Brain microvascular endothelial cell (primary cell): ENCODE measurements at regions not wholly inside any gene's neighbourhood (a gene's known extent, or its start where the extent isn't known, plus 50 kb on each side); places are given as distances from the start of the nearest gene placed in this dataset.

Experiments
- DNase-seq: peaks from one replicate; pipeline ENCODE4 v3.0.0-alpha.2; 2020
- H3K27ac ChIP-seq: fragments of 250-450 bp; sonication (Bioruptor Pico); 2 replicates; pipeline ENCODE4 v1.5.1; 2020; ENCODE audit warnings: mild to moderate bottlenecking, moderate library complexity
- H3K27me3 ChIP-seq: fragments of 250-450 bp; sonication (Bioruptor Pico); replicated peaks from 2 replicates; pipeline ENCODE4 v1.5.1; 2020; ENCODE audit warnings: mild to moderate bottlenecking
- H3K36me3 ChIP-seq: fragments of 250-450 bp; sonication (Bioruptor Pico); replicated peaks from 2 replicates; pipeline ENCODE4 v1.5.1; 2020; ENCODE audit warnings: mild to moderate bottlenecking
- H3K4me3 ChIP-seq: 2 replicates; pipeline ENCODE4 v1.5.1; 2011; ENCODE audit warnings: low read depth, mild to moderate bottlenecking, control low read depth, low read length, moderate library complexity
- CTCF ChIP-seq: IDR thresholded peaks from 2 replicates; pipeline ENCODE4 v1.5.1; 2011; ENCODE audit warnings: low read depth, mild to moderate bottlenecking, moderate library complexity, low read length, control low read depth, inconsistent platforms; ENCODE audit errors: missing control alignments
- in situ Hi-C: cut with HindIII; loops from 2 replicates; pipeline ENCODE4 v1.10.0; 2017; ENCODE audit warnings: low sequenced_read_pairs, low pct_ligation_motif_present

- Histone ChIP-seq H3K27me3 (no peaks in the 10 kb centered on the region), H3K36me3 (no peaks in the 10 kb centered on the region), H3K27ac (no peak overlapping the region), H3K4me3 (no peak overlapping the region)
- in situ Hi-C loops: no loop called here
- no peak for TF ChIP-seq CTCF
- DNase-seq: no peak
These were observed 370.6 kb upstream of the NAALADL2 start for GRCh38 chr3:174488527-174488926.

GRCh38 chr3:174495311-174495710 is 363.8 kb upstream of the NAALADL2 start:
- Histone ChIP-seq H3K27me3 (no peaks in the 10 kb centered on the region), H3K4me3 (no peak overlapping the region), H3K36me3 (no peaks in the 10 kb centered on the region), H3K27ac (no peak overlapping the region)
- peak; percentile 3 for DNase-seq
- no peak for TF ChIP-seq CTCF
- in situ Hi-C loops: no loop called here

- no peak overlapping the region for H3K4me3 ChIP-seq
- DNase-seq: peak; percentile 40
- in situ Hi-C loops: no loop called here
- no peak overlapping the region for H3K27ac ChIP-seq
- no peaks in the 10 kb centered on the region for H3K36me3 ChIP-seq
- TF ChIP-seq CTCF: no peak
- H3K27me3 ChIP-seq: no peaks in the 10 kb centered on the region
These were observed 363.2 kb upstream of the NAALADL2 start for GRCh38 chr3:174495928-174496327.

- peak; percentile 2 for DNase-seq
- Histone ChIP-seq H3K4me3 (no peak overlapping the region), H3K27ac (no peak overlapping the region), H3K36me3 (no peaks in the 10 kb centered on the region), H3K27me3 (no peaks in the 10 kb centered on the region)
- no peak for TF ChIP-seq CTCF
- in situ Hi-C loops: no loop called here
These were observed 360.5 kb upstream of the NAALADL2 start for GRCh38 chr3:174498638-174499037.

GRCh38 chr3:174505266-174505665 is 353.9 kb upstream of the NAALADL2 start:
- no peak for DNase-seq
- no peak for TF ChIP-seq CTCF
- H3K27me3 ChIP-seq: no peaks in the 10 kb centered on the region
- in situ Hi-C loops: no loop called here
- no peak overlapping the region for H3K27ac ChIP-seq
- no peak overlapping the region for H3K4me3 ChIP-seq
- no peaks in the 10 kb centered on the region for H3K36me3 ChIP-seq

GRCh38 chr3:174524203-174524602 is 334.9 kb upstream of the NAALADL2 start:
- no peak for DNase-seq
- TF ChIP-seq CTCF: no peak
- Histone ChIP-seq H3K27me3 (no peaks in the 10 kb centered on the region), H3K4me3 (no peak overlapping the region), H3K27ac (no peak overlapping the region), H3K36me3 (no peaks in the 10 kb centered on the region)
- in situ Hi-C loops: no loop called here
